Activated CD8-positive, alpha-beta memory T cell treated with anti-CD3 and anti-CD28 coated beads, Interleukin-2, amount 50 U/mL, for 24 hours (primary cell): ENCODE measurements at regions not wholly inside any gene's neighbourhood (a gene's known extent, or its start where the extent isn't known, plus 50 kb on each side); places are given as distances from the start of the nearest gene placed in this dataset.
"Not testable (repeated sequence)": the region's sequence is repeated elsewhere in the genome, so short reads cannot be mapped to it uniquely, and the experiment has no call there.

Source experiments
- DNase-seq: peaks from one replicate; pipeline ENCODE4 v3.0.0-alpha.2; 2020; ENCODE audit errors: extremely low read depth

DNA sequence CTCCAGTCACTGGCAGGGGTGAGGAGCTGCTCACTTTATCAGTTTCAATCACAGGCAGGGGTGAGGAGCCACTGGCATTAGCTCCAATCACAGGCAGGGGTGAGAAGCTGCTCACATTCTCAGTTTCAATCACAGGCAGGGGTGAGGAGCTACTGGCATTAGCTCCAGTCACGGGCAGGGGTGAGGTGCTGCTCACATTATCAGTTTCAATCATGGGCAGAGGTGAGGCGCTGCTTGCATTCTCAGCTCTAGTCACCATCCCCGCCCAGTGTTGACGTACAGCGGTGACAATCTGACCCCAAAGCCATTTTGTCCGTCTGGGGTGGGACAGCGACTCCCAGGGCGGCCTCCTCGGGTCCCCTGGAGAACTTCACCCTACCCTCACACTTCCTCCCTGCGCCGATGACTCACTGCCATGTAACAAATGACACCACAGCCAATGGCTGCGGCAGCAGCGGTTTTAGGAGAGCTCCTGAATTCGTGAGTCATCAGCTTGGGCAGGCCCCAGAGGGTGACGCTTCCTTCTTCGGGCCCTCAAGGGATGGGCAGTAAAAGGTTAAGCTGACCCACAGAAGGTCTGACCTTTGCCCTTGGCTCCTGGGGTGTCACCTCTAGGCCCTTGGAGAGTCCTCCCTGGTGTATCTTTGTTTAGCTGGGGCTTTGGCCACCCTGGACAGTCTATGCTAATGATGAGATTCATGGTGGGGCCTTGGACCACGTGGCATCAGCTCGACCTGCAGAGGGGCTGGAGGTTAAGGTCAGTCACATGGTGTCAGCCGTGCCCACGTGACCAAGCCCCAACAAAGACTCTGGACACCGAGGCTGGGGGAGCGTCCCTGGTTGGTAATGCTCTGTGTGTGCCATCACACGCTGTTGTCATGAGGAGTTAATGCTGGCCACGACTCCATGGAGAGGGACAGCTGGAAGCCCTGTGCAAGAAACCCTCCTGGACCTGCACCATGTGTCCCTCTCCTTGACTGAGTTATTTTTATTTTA, 171.7 kb downstream of the C16orf95 start:
- DNase-seq, result no peak

DNA sequence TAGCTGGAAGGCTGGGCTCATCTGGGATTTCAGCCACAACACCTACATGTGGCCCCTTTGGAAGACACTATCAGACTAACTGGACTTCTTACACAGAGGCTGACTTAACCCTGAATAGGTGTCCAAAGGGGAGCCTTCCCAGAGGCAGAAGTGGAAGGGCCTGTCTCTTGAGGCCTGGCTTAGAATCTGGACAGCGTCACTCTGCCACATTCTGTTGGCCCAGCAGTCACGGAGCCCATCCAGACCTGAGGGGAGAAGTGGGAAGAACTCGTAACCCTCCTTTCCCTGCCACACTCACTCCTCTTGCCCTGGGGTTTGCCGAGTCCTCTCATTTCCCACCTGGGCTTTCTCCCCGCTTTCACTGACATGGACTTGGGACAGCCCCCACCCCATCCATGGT, 170.5 kb downstream of the C16orf95 start:
- no peak for DNase-seq

DNA sequence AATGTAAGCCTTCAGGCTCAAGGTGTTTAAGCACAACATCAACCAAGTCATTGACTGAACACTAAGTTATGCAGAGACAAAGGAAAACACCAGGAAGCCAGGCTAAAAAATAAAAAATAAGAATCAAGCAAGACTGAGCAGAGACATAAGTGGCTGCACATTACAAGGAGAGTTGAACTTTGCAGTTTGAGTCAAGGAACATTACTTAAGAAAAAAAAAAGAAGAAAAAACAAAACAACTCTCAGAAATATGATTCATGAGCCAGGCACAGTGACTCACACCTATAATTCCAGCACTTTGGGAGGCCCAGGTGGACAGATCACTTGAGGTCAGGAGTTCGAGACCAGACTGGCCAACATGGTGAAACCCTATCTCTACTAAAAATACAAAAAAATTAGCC, 168.1 kb downstream of the C16orf95 start:
- DNase-seq, result no peak

DNA sequence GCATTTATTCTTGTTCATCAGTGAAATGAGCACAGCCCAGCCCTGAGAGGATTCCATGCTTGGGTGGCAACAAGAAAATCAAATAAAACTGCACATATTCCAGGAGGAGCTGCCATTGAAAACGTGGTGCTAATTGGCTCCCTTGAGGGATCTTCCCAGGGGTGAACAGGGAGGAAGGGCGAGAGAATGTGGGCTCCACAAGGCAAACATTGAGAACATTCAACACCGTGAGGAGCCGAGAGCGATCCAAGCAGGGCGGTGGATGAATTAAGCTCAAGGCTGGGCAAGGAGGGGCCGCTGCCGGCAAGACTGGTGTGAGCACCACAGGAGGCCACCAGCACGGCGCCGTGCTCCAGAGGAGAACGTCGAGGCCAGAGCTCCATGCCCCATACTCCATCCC, 166.9 kb downstream of the C16orf95 start:
- no peak for DNase-seq

DNA sequence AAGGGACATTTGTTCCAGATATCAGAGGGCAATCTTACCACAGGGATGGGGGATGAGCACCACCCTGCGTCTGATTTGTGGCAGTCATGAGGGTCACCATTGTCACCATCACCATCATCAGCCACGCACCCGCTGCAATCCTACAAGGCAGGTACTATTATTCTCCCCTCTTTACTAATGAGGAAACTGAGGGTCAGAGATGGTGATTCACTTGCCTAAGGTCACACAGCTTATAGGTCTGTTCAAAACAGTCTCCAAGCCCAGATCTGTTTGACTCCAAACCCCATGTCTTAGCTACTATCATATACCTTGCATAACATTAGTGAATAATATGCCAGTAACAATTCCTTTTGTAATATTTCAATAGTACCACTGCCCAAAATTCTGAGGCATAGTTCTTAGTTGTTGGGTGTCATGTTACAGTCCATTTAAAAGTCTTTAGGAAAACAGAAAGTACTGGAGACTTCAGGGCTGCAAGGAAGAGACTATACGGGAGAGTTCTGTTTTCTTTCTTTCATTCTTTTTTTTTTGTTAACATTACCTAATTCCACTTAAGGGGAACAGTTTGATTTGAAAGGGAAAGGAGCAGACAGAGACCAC, 166.4 kb downstream of the C16orf95 start:
- DNase-seq, result no peak

DNA sequence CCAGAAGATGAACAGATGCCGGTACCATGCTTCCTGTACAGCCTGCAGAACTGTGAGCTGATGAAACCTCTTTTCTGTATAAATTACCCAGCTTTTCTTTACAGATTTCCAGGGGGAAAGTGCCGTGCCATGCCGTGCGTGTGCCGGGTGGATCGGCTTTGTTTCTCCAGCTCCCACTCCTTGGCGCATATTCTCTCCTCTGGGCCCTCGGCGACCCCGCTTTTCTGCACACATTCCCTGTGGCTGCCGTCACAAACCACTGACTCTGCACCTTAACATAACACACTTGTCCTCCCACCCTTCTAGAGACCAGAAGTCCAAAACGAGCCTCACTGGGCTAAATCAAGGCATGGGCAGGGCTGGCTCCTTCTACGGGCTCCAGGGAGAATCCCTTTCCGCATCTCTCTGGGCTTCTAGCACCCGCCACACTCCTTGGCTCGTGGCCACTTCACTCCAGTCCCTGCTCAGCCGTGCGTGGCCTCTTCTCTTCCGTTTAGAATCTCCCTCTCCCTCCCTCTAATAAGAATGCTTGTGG, 164.9 kb downstream of the C16orf95 start:
- DNase-seq, result no peak

DNA sequence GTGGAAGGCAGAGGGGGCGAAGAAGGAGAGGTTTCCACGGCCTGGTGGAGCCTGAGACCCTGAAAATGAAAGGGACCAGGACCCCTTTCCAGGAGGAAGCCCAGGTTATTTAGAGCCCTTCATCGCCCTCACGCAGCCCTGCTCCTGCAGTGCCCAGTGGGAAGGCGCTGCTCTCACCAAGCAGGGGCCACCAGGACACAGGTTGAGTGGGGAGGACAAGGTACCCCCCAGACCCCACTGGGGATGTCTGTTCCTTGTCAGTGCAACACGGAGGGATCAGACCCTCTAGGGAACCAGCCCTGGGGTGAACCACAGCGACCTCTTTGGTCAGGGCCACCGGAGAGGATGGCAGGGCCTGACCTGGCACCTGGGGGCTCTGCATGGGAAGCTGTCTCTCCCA, 163.9 kb downstream of the C16orf95 start:
- DNase-seq, result no peak

DNA sequence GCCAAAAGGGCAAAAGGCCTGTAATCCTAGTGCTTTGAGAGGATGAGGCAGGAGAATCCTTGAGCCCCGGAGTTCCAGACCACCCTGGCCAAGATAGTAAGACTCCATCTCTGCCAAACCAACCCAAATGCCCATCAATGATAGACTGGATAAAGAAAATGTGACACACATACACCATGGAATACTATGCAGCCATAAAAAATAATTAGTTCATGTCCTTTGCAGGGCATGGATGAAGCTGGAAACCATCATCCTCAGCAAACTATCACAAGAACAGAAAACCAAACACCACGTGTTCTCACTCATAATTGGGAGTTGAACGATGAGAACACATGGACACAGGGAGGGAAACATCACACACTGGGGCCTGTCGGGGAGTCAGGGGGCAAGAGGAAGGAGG, 161.9 kb downstream of the C16orf95 start:
- DNase-seq, result not testable (repeated sequence)

DNA sequence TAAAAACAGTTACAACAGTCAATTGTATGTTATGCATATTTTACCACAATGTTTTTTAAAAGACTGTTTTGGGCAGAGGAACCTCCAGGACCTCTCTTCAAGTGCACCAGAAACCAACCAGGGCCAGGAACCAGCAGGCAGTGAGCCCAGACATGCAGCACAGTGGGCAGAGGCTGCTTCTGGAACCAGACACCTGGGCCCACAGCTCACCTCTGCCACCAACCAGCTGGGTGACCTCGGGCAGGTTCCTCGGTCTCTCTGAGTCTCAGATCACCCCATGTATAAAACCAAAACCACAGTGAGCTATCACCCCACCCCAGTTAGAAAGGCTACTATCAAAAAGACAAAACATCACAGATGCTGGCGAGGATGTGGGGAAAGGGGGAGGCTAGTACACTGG, 161.0 kb downstream of the C16orf95 start:
- DNase-seq, result no peak

DNA sequence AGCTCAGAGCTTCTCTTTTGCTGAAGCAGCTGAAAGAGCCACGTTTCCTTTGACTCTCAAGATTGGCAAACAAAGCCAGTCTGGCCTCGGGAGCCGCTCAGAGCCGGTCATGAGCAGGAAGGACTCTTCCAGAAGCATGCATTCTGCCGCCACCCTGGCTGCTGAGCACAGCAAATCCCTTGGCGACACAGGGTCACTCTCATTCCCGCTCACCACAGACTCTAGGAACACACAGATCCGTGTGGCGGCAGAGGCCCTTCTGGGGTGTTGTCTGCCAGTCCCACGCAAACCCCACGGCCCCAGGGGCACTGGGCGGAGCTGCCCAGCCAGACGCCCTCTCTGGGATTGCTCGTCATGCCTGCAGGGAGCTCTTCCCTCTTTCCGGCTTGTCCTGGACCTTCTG, 157.0 kb downstream of the C16orf95 start:
- no peak for DNase-seq

DNA sequence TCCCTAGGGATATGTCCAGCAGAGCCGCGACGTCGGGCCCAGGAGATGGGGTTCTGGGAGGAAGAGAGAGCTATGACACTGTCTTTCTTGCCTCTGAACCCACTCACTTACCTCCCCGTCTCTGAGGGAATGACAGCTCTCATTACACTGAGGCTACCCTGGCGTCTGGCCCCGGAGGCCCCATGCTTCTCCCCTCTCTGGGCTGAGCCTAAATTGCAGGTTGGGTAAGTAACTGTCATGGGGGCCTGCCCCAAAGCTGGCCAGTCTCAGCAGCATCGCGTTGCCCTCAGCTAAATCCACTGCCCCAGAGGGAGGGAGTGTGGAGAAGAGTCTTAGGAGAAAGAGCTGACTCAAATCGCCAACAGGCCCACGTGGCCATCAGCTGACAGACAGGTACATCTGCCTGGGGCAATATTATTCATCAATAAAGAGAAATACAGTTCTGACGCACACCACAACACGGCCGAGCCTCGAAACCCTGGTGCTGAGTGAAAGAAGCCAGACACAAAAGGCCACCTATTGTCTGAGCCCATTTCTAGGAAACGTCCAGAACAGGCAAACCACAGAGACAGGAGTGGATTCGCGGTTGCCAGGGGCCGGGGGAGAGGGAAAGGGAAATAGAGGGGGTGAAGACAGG, 156.4 kb downstream of the C16orf95 start:
- no peak for DNase-seq

DNA sequence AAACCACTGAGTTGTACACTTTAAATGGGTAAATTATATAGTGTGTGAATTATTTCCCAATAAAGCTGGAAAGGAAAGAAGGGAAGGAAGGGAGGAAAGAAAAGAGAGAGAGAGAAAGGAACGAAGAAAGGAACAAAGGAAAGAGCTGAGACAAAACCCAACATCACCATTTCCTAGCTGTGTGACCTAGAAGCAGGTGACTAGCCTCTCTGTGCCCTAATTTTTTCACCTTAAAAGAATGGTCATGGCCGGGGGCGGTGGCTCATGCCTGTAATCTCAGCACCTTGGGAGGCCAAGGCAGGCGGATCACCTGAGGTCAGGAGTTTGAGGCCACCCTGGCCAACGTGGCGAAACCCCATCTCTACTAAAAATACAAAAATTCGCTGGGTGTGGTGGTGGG, 155.8 kb downstream of the C16orf95 start:
- DNase-seq, result not testable (repeated sequence)

DNA sequence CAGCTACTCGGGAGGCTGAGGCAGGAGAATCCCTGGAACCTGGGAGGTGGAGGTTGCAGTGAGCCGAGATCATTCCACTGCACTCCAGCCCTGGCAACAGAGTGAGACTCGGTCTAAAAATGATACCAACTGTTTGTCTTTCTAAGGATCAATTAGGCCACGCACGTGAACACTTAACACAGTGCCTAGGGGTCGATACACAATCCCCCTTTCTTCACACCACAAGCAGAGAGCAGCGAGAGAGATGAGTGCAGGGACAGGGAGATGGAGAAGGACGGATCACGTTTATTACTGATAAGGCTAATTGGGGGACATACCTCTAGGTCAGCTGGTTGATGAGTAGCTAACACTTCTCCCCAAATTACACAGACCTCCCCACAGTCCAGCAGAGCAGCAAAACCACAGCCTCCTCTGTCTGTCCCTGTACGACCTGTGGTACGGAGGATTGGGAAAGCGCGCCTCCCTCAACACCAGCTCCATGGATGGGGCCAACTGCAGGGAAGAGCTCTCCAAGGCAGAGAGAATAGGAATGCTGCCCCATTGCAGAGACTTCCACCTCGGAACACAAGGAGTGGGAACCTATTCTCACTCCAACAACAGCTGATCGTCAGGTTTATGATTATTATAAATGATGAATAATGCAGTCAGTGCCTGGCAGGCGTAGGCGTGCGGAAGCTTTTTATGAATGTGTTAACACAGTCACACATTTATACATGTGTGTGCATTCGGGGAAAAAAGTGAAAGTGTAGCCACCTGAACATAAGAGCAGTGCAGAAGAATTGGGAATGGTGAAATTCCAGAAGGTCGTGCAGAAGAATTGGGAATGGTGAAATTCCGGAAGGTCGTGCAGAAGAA, 155.1 kb downstream of the C16orf95 start:
- no peak for DNase-seq

DNA sequence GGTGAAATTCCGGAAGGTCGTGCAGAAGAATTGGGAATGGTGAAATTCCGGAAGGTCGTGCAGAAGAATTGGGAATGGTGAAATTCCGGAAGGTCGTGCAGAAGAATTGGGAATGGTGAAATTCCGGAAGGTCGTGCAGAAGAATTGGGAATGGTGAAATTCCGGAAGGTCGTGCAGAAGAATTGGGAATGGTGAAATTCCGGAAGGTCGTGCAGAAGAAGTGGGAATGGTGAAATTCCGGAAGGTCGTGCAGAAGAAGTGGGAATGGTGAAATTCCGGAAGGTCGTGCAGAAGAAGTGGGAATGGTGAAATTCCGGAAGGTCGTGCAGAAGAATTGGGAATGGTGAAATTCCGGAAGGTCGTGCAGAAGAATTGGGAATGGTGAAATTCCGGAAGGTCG, 154.4 kb downstream of the C16orf95 start:
- not testable (repeated sequence) for DNase-seq

DNA sequence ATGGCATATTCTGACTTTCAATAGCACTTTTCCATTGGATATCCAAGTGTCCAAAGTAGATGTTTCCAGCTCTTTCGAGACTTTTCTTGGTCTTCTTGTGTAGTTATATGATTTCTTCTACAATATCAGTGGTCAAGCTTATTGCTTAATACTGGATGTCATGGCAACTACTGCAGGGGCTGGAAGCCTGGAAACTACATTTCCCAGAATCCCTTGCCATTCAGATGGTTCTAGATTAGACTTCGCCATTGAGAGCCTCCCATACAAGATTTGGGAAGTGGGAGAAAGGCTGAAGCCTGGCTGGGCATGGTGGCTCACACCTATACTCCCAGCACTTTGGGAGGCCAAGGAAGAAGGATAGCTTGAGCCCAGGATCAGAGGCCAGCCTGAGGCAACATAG, 153.6 kb downstream of the C16orf95 start:
- DNase-seq, result no peak

DNA sequence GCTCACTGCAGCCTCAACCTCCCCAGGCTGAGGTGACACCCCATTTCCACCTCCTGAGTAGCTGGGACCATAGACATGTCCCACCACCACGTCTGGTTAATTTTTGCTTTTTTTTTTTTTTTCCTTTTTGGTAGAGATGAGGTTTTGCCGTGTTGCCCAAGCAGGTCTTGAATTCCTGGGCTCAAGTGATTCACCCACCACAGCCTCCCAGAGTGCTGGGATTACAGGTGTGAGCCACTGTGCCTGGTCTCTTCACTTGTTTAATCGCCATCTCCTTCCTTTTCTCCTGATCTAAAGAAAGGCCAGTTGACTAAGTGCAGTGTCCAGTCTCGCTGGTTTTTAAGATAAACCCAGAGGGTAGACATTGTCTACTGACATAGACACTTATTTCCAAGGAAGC, 152.0 kb downstream of the C16orf95 start:
- no peak for DNase-seq

DNA sequence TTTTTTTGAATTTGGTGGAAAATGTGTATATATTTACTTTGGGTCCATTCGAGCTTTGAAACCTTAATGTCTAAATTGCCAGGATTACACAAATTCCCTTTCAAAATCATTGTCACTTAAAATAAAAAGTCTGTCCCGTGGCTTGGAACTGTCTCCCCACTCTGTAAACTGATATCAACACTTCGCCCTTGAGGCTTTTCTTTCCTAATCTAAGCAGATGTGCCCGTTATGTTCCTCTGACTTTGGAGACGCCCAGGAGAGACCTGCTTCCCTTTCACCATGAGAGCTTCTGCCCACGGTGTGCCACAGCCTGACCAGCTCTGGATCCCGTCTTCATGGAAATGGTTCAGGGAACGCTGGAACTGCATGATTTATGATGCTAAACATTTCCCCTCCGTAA, 151.3 kb downstream of the C16orf95 start:
- DNase-seq, result no peak

DNA sequence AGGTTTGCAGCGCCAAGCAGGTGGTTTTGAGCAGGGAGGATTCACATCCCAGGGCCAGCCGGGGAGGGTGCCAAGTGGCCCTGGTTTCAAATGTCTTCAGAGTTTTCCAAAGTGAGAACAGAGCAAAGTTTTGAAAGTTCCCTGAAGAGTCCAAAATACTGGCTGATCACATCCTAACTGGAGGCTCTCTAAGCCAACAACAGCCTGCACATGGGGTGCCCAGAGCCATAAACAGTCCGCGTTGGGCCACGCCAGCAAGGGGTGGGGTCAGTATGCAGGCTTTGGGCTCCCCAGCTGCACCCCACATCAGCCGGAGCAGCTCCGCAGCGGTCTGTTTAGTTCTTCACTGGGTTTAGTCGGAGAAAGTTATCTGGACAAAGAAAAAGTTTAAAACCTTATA, 150.9 kb downstream of the C16orf95 start:
- DNase-seq, result no peak

DNA sequence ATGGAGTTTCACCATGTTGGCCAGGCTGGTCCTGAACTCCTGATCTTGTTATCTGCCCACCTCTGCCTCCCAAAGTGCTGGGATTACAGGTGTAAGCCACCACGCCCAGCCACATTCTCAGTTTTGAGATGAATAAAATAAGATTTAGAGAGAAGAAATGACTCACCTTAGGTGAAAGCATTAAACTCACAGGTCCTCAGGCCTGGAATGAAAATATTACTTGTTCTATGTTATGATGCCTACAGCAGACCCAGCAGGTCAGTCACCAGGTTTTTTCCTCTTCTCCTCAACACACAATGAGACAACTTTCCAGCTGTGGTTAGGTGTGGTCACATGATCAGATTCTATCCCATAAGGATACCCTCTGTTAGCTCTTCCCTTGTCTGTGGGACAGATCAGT, 150.3 kb downstream of the C16orf95 start:
- DNase-seq, result no peak

DNA sequence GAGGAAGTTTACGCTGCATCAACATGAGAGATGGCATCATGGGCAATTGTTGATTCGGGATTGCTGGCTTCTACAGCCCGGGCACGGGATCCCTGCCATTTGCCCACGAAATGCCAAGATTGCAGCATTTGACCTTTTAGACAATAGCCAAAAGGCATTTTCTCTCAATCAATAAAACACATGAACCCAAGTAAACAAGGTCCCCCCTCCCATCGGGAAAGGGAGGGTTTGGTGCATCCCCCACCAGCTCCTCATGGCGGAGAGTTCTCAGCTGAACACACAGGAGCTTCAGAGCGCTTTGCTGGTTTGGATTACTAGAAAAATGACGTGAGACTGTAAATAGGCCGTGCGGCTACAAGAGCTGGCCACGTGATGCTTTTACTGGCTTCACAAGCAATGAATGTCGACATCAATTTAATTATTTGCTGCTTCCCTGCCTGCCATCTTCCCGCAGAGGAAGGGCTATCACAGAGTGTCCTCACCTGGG, 147.6 kb downstream of the C16orf95 start:
- DNase-seq, result no peak

DNA sequence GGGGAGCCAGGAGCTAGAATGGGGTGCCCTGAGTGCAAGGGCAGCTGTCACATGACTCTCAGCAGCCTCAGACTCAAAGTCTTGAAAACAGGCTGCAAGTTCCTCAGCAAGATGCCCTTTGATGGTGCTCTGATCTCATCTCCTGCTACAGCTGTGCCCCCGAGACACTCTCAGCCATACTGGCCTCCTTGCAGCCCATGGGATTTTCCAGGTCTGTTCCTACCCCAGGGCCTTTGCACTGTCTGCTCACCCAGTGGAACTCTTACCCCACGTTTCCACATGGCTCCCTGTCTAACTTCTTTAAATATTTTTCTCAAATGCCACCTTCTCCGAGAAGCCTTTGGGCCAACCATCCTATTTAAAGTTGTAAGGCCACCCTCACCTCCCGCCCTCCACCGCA, 146.9 kb downstream of the C16orf95 start:
- DNase-seq, result no peak
